Lung (tissue), 11 donors: ENCODE measurements at regions not wholly inside any gene's neighbourhood (a gene's known extent, or its start where the extent isn't known, plus 50 kb on each side); places are given as distances from the start of the nearest gene placed in this dataset.

Experiments used
- ATAC-seq: fragments of 200-7000 bp; cut with Tn5 transposase; one replicate; pipeline ENCODE4 v1.9.1; 2020; ENCODE audit warnings: moderate number of reproducible peaks; ENCODE audit not compliant: insufficient read depth, low FRiP score
- DNase-seq, 3 donors: peaks; one replicate each; pipeline ENCODE4 v3.0.0-alpha.2; 2013 to 2017
- H3K27ac ChIP-seq, 2 donors: one replicate each; pipeline ENCODE4 v1.5.1; 2013; ENCODE audit warnings: mild to moderate bottlenecking in 2 of 2, moderate library complexity in 2 of 2, control low read depth in 1 of 2, inconsistent platforms in 1 of 2, low read depth in 1 of 2, low read length in 1 of 2
- H3K27me3 ChIP-seq, 3 donors: one replicate each; pipeline ENCODE4 v1.5.1; 2013; ENCODE audit warnings: low read length in 2 of 3; ENCODE audit not compliant: control insufficient read depth in 3 of 3, insufficient read depth in 3 of 3
- H3K36me3 ChIP-seq, 4 donors: one replicate each; pipeline ENCODE4 v1.5.1; 2013; ENCODE audit warnings: low read length in 4 of 4, mild to moderate bottlenecking in 1 of 4, moderate library complexity in 1 of 4; ENCODE audit not compliant: control insufficient read depth in 4 of 4, insufficient read depth in 4 of 4
- H3K4me1 ChIP-seq, 5 donors: one replicate each; pipeline ENCODE4 v1.5.1; 2013; ENCODE audit warnings: low read length in 5 of 5, mild to moderate bottlenecking in 2 of 5, moderate library complexity in 1 of 5; ENCODE audit not compliant: control insufficient read depth in 5 of 5, insufficient read depth in 5 of 5
- H3K4me3 ChIP-seq: one replicate; pipeline ENCODE4 v1.5.1; 2013; ENCODE audit warnings: mild to moderate bottlenecking, control low read depth, moderate library complexity
- H3K9ac ChIP-seq, 2 donors: one replicate each; pipeline ENCODE4 v1.5.1; 2013; ENCODE audit warnings: low read length in 2 of 2, control low read depth in 1 of 2; ENCODE audit not compliant: insufficient read depth in 1 of 2
- H3K9me3 ChIP-seq, 4 donors: one replicate each; pipeline ENCODE4 v1.5.1; 2013; ENCODE audit warnings: low read length in 3 of 4, mild to moderate bottlenecking in 1 of 4, moderate library complexity in 1 of 4; ENCODE audit not compliant: control insufficient read depth in 4 of 4, insufficient read depth in 3 of 4
- CTCF ChIP-seq: IDR thresholded peaks from 2 replicates; pipeline ENCODE4 v1.5.1; 2012; ENCODE audit warnings: mild to moderate bottlenecking; ENCODE audit errors: control extremely low read depth, extremely low read depth
- WGBS, 2 donors: extraction: QIAGEN DNeasy Blood & Tissue Kit; methylation state at CpG; one replicate each; pipeline ENCODE4 v1.1.7; 2013; 5-methylcytosine and 5-hydroxymethylcytosine counted together
- donor health status: control.
- donor health status: control.
- donor health status: Bipolar disorder and iron deficiency.
- donor health status: healthy.
- donor health status: DM: yes; HTN: yes; CAD: no.

GRCh38 chr5:31083364-31083763 is 110.1 kb upstream of the CDH6 start:
- 92 to 96% methylated on average over 2 of the region's 2 CpGs for WGBS, 2 donors
- TF ChIP-seq CTCF = no peak

GRCh38 chr5:31079668-31080067 is 113.8 kb upstream of the CDH6 start:
- WGBS, 2 donors = 93 to 97% methylated on average over 2 of the region's 2 CpGs

More at GRCh38 chr5:31083364-31083763, 110.1 kb upstream of the CDH6 start:
- Histone ChIP-seq H3K27ac (no peak overlapping the region), H3K9ac (no peak overlapping the region), H3K27me3 (no peaks in the 10 kb centered on the region), H3K9me3 (no peaks in the 10 kb centered on the region), H3K36me3 (no peaks in the 10 kb centered on the region), H3K4me3 (no peak overlapping the region), H3K4me1 (peaks cover 0 to 2% (median 0%) of the 10 kb centered on the region in 5 donors)
- DNase-seq (no peak), ATAC-seq (no peak)

GRCh38 chr5:31078956-31079355 is 114.5 kb upstream of the CDH6 start:
- DNase-seq (no peak), ATAC-seq (no peak)
- H3K9me3 ChIP-seq = no peaks in the 10 kb centered on the region
- no peaks in the 10 kb centered on the region for H3K27me3 ChIP-seq
- H3K4me3 ChIP-seq = no peak overlapping the region
- no peak overlapping the region for H3K27ac ChIP-seq
- peaks cover 0 to 2% (median 0%) of the 10 kb centered on the region in 5 donors for H3K4me1 ChIP-seq
- H3K36me3 ChIP-seq = no peaks in the 10 kb centered on the region
- no peak for TF ChIP-seq CTCF
- no peak overlapping the region for H3K9ac ChIP-seq
- 69 to 81% methylated on average over 3 of the region's 3 CpGs for WGBS, 2 donors

More at GRCh38 chr5:31079668-31080067, 113.8 kb upstream of the CDH6 start:
- Histone ChIP-seq H3K27me3 (no peaks in the 10 kb centered on the region), H3K9me3 (no peaks in the 10 kb centered on the region), H3K9ac (no peak overlapping the region), H3K4me1 (peaks cover 0 to 2% (median 0%) of the 10 kb centered on the region in 5 donors), H3K27ac (no peak overlapping the region), H3K4me3 (no peak overlapping the region), H3K36me3 (no peaks in the 10 kb centered on the region)
- no peak for DNase-seq
- no peak for TF ChIP-seq CTCF
- ATAC-seq = no peak

GRCh38 chr5:31075981-31076380 is 117.5 kb upstream of the CDH6 start:
- DNase-seq = no peak
- Histone ChIP-seq H3K4me1 (peaks cover 0 to 2% (median 0%) of the 10 kb centered on the region in 5 donors), H3K9me3 (no peaks in the 10 kb centered on the region), H3K36me3 (no peaks in the 10 kb centered on the region), H3K9ac (no peak overlapping the region), H3K27me3 (no peaks in the 10 kb centered on the region), H3K27ac (no peak overlapping the region), H3K4me3 (no peak overlapping the region)
- WGBS, 2 donors = 68 to 76% methylated on average over 6 of the region's 6 CpGs
- ATAC-seq = no peak
- no peak for TF ChIP-seq CTCF
